Esophagus muscularis mucosa (tissue), 4 donors: ENCODE measurements at regions not wholly inside any gene's neighbourhood (a gene's known extent, or its start where the extent isn't known, plus 50 kb on each side); places are given as distances from the start of the nearest gene placed in this dataset.
A peak's percentile ranks its signal among the peaks of the same experiment; 100 is the strongest.

Source experiments
- EP300 ChIP-seq: sonication (generic); formaldehyde crosslinking; IDR thresholded peaks from one replicate; pipeline ENCODE4 v1.6.1; 2017; ENCODE audit warnings: antibody characterized with exemption
- POLR2A ChIP-seq: fragments of 450-650 bp; IDR thresholded peaks from one replicate; pipeline ENCODE4 v1.6.1; 2017; ENCODE audit warnings: antibody characterized with exemption, moderate library complexity, mild to moderate bottlenecking, low read depth
- TF ChIP-seq, protein P1 (sequence below), 3 experiments: fragments of 200-600 bp in 2 of 3; fragments of 450-650 bp in 1 of 3; sonication (generic) in 2 of 3; IDR thresholded peaks; one replicate each; pipeline ENCODE4 v1.5.1; 2017 to 2019; ENCODE audit warnings: antibody characterized with exemption in 3 of 3, mild to moderate bottlenecking in 2 of 3, moderate library complexity in 1 of 3

DNA sequence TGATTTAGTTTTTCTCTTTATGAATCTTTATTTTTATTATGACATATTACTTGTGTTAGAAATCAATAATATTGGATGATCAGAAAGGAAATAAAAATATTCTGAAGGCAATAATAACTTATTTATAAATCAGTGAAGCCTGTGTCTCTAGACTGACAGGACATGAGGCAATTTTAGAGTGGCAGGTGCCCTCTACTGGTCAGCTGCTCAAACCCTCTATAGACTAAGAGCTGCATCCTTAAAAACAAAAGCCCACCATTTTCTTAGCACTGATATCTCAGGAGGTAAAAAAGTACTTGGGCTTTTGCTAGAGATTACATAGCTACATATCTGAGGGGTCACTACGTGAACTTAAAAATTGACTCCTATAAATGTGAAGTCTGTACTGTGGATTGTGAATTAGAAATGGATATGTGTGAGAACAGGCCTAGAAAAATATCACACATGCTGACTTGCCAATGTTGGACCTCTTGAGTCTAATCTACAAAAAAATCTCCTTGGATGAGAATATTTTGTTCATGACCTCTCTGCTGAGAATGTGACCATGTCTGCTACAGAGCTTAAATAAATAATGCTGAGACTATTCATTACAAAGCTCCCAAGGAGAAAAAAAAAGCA lies 597.9 kb upstream of the ADAMTS5 start:
- TF ChIP-seq, protein P1, sequence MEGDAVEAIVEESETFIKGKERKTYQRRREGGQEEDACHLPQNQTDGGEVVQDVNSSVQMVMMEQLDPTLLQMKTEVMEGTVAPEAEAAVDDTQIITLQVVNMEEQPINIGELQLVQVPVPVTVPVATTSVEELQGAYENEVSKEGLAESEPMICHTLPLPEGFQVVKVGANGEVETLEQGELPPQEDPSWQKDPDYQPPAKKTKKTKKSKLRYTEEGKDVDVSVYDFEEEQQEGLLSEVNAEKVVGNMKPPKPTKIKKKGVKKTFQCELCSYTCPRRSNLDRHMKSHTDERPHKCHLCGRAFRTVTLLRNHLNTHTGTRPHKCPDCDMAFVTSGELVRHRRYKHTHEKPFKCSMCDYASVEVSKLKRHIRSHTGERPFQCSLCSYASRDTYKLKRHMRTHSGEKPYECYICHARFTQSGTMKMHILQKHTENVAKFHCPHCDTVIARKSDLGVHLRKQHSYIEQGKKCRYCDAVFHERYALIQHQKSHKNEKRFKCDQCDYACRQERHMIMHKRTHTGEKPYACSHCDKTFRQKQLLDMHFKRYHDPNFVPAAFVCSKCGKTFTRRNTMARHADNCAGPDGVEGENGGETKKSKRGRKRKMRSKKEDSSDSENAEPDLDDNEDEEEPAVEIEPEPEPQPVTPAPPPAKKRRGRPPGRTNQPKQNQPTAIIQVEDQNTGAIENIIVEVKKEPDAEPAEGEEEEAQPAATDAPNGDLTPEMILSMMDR (IDR thresholded peaks at IDR 0.05), result peak; percentile 44 to 59 (median 52)
- TF ChIP-seq POLR2A (no peak), EP300 (no peak)
